ENCODE measurements at regions not wholly inside any gene's neighbourhood (a gene's known extent, or its start where the extent isn't known, plus 50 kb on each side); places are given as distances from the start of the nearest gene placed in this dataset.

GRCh38 chr10:106296750-106297392 lies 867.6 kb downstream of the SORCS1 start:
- TF ChIP-seq CTCF (IDR thresholded peaks at IDR 0.05) (no peak), POLR2A (IDR thresholded peaks at IDR 0.05) (no peak)

Measured in uterus (tissue), 2 donors.